Loucy (cell line): ENCODE measurements at regions not wholly inside any gene's neighbourhood (a gene's known extent, or its start where the extent isn't known, plus 50 kb on each side); places are given as distances from the start of the nearest gene placed in this dataset.

ENCODE experiments used
- H2AFZ ChIP-seq: fragments of 200-600 bp; sonication (generic); 2 replicates; pipeline ENCODE4 v1.6.0; 2016; ENCODE audit warnings: antibody characterized with exemption, mild to moderate bottlenecking, low read length, moderate library complexity
- H3F3A ChIP-seq: fragments of 200-600 bp; 2 replicates; pipeline ENCODE4 v1.6.0; 2016; ENCODE audit warnings: antibody characterized with exemption, low read depth, mild to moderate bottlenecking
- H3K27me3 ChIP-seq: fragments of 200-600 bp; sonication (generic); 2 replicates; pipeline ENCODE4 v1.6.1; 2014; ENCODE audit warnings: low read length, mild to moderate bottlenecking; ENCODE audit not compliant: insufficient read depth, poor library complexity, severe bottlenecking
- H3K36me3 ChIP-seq: fragments of 200-600 bp; sonication (generic); 2 replicates; pipeline ENCODE4 v1.6.1; 2016; ENCODE audit warnings: low read length; ENCODE audit not compliant: insufficient read depth
- H3K4me1 ChIP-seq: fragments of 200-600 bp; sonication (generic); 2 replicates; pipeline ENCODE4 v1.5.1; 2014; ENCODE audit warnings: low read length, mild to moderate bottlenecking; ENCODE audit not compliant: insufficient read depth, poor library complexity, severe bottlenecking
- H3K4me2 ChIP-seq: fragments of 200-600 bp; sonication (generic); 2 replicates; pipeline ENCODE4 v1.6.0; 2014; ENCODE audit warnings: antibody characterized with exemption, low read length, low read depth, mild to moderate bottlenecking; ENCODE audit not compliant: poor library complexity, severe bottlenecking
- H3K4me3 ChIP-seq: fragments of 200-600 bp; sonication (generic); 2 replicates; pipeline ENCODE4 v1.5.1; 2014; ENCODE audit warnings: low read length, mild to moderate bottlenecking, mixed read lengths; ENCODE audit not compliant: poor library complexity, severe bottlenecking
- H3K79me2 ChIP-seq: fragments of 200-600 bp; sonication (generic); 2 replicates; pipeline ENCODE4 v1.6.1; 2014; ENCODE audit warnings: low read length; ENCODE audit not compliant: insufficient read depth
- H3K9ac ChIP-seq: fragments of 200-600 bp; sonication (generic); 2 replicates; pipeline ENCODE4 v1.6.0; 2014; ENCODE audit warnings: mild to moderate bottlenecking, low read depth, low read length, moderate library complexity; ENCODE audit not compliant: poor library complexity, severe bottlenecking
- H3K9me2 ChIP-seq: fragments of 200-600 bp; sonication (generic); replicated peaks from 2 replicates; pipeline ENCODE4 v1.6.1; 2016; ENCODE audit warnings: low read depth, low read length, mixed read lengths
- H3K9me3 ChIP-seq: fragments of 200-600 bp; sonication (generic); 2 replicates; pipeline ENCODE4 v1.6.1; 2014; ENCODE audit warnings: mild to moderate bottlenecking, antibody characterized with exemption, low read length, low read depth; ENCODE audit not compliant: insufficient read depth
- H4K20me1 ChIP-seq: fragments of 200-600 bp; sonication (generic); 2 replicates; pipeline ENCODE4 v1.6.0; 2014; ENCODE audit warnings: antibody characterized with exemption, low read length, mild to moderate bottlenecking; ENCODE audit not compliant: insufficient read depth, poor library complexity, severe bottlenecking
- EZH2phosphoT487 ChIP-seq: fragments of 200-600 bp; IDR thresholded peaks from 2 replicates; pipeline ENCODE4 v1.6.1; 2018; ENCODE audit warnings: antibody characterized with exemption, mild to moderate bottlenecking, moderate library complexity, borderline replicate concordance
- TF ChIP-seq, protein P1 (sequence below): fragments of 200-600 bp; sonication (generic); conservative IDR thresholded peaks from 2 replicates; pipeline ENCODE4 v1.5.1; 2014; ENCODE audit warnings: mild to moderate bottlenecking, antibody characterized with exemption, low read length

DNA sequence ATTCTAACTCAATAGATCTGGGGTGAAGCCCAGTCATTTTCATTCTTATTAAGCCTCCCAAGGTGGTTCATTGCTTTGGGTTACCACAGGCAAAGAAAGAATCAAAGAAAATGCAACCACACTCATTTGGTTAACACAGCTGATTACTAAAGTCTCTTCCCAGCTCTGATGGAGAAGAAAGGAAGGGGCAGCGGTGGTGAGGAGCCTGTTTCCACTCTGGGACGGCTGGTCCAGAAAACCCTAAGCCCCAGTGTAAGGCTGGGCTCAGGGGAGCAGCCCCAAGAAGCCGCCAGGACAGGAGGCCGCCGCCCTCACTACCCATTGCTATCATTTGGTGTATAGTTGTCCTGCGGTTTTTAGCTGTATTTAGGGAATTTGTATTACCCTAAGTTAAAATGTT, 226.9 kb downstream of the CD83 start:
- Histone ChIP-seq H2AFZ (no peak overlapping the region), H3K9ac (no peak overlapping the region)

DNA sequence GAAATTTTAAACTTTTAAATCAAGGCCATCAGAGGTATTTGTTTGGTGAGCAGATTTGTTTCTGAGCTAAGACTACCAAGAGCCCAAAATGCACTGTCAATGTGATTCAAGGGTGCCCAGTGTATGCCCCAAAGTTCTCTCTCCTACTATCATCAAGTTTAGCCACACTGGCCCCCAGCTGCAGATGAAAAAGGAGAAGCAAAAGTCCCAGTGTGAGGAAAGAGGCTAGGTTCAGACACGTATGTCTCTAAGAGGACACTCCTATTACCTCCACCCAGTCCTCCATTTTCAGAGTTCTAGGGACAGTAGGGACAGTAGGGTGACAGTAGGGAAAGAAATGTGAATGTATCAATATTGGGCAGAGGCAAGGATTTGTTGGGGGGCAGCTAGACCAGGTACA, 230.8 kb downstream of the CD83 start:
- peaks cover 4% of the 10 kb centered on the region; the same call in 1 of the 2 replicates for H3K9me3 ChIP-seq
- no peaks in the 10 kb centered on the region for H3K9me2 ChIP-seq
- H3K4me2 ChIP-seq: no peak overlapping the region
- no peaks in the 10 kb centered on the region for H3K36me3 ChIP-seq
- H3K27me3 ChIP-seq: no peaks in the 10 kb centered on the region
- H3K4me3 ChIP-seq: no peak overlapping the region
- no peaks in the 10 kb centered on the region for H3F3A ChIP-seq
- H3K4me1 ChIP-seq: peaks cover 51% of the 10 kb centered on the region
- no peak overlapping the region for H3K9ac ChIP-seq
- no peaks in the 10 kb centered on the region for H4K20me1 ChIP-seq
- H3K79me2 ChIP-seq: no peaks in the 10 kb centered on the region
- no peak overlapping the region for H2AFZ ChIP-seq
- TF ChIP-seq, protein P1, sequence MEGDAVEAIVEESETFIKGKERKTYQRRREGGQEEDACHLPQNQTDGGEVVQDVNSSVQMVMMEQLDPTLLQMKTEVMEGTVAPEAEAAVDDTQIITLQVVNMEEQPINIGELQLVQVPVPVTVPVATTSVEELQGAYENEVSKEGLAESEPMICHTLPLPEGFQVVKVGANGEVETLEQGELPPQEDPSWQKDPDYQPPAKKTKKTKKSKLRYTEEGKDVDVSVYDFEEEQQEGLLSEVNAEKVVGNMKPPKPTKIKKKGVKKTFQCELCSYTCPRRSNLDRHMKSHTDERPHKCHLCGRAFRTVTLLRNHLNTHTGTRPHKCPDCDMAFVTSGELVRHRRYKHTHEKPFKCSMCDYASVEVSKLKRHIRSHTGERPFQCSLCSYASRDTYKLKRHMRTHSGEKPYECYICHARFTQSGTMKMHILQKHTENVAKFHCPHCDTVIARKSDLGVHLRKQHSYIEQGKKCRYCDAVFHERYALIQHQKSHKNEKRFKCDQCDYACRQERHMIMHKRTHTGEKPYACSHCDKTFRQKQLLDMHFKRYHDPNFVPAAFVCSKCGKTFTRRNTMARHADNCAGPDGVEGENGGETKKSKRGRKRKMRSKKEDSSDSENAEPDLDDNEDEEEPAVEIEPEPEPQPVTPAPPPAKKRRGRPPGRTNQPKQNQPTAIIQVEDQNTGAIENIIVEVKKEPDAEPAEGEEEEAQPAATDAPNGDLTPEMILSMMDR: no peak
- no peak for TF ChIP-seq EZH2phosphoT487

More for the DNA sequence above, 226.9 kb downstream of the CD83 start:
- Histone ChIP-seq H4K20me1 (no peaks in the 10 kb centered on the region), H3K9me2 (no peaks in the 10 kb centered on the region), H3K4me3 (no peak overlapping the region), H3K4me2 (no peak overlapping the region), H3K9me3 (no peaks in the 10 kb centered on the region), H3K4me1 (peaks cover 43% of the 10 kb centered on the region), H3F3A (no peaks in the 10 kb centered on the region), H3K27me3 (no peaks in the 10 kb centered on the region), H3K79me2 (no peaks in the 10 kb centered on the region), H3K36me3 (no peaks in the 10 kb centered on the region)
- no peak for TF ChIP-seq EZH2phosphoT487
- TF ChIP-seq, protein P1: no peak

DNA sequence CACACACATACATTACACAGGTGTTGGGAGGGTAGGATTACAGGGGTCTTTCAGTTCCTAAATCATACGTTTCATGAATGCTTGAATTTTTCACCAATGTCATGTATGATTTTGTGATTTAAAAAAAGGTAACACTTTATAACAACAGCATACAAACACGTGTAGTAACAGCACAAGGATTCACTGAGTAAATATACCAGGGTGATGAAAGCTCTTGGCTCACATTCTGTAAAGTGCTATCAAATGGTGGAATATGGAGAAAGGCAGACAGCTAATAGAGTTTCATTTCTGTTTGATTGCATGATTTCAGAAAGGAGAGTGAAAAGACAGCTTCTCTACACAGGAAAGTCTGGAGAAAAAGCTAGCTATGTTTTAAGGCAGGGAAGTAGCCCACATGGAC, 231.9 kb downstream of the CD83 start:
- H3K4me1 ChIP-seq: peaks cover 62% of the 10 kb centered on the region
- TF ChIP-seq EZH2phosphoT487: no peak
- TF ChIP-seq, protein P1: no peak
- peak overlapping the region; percentile 29 for H3K4me2 ChIP-seq
- H3K27me3 ChIP-seq: no peaks in the 10 kb centered on the region
- peaks cover 4% of the 10 kb centered on the region; the same call in 1 of the 2 replicates for H3K9me3 ChIP-seq
- no peak overlapping the region for H3K4me3 ChIP-seq
- H3K36me3 ChIP-seq: no peaks in the 10 kb centered on the region
- H3K79me2 ChIP-seq: no peaks in the 10 kb centered on the region
- H3K9ac ChIP-seq: peak overlapping the region; percentile 53
- H3K9me2 ChIP-seq: no peaks in the 10 kb centered on the region
- H4K20me1 ChIP-seq: no peaks in the 10 kb centered on the region
- peak overlapping the region; percentile 65 for H2AFZ ChIP-seq
- H3F3A ChIP-seq: no peaks in the 10 kb centered on the region
